IPS-15b (cell line): ENCODE measurements at regions not wholly inside any gene's neighbourhood (a gene's known extent, or its start where the extent isn't known, plus 50 kb on each side); places are given as distances from the start of the nearest gene placed in this dataset.

ENCODE experiments used
- H3K27me3 ChIP-seq: one replicate; pipeline ENCODE4 v1.6.1; 2013; ENCODE audit warnings: low read length; ENCODE audit not compliant: control insufficient read depth, insufficient read depth
- H3K36me3 ChIP-seq: one replicate; pipeline ENCODE4 v1.6.1; 2013; ENCODE audit warnings: low read length; ENCODE audit not compliant: control insufficient read depth, insufficient read depth
- H3K4me1 ChIP-seq: one replicate; pipeline ENCODE4 v1.6.1; 2013; ENCODE audit warnings: mild to moderate bottlenecking, low read length; ENCODE audit not compliant: control insufficient read depth, insufficient read depth
- H3K4me3 ChIP-seq: one replicate; pipeline ENCODE4 v1.5.1; 2013; ENCODE audit warnings: low read depth, low read length
- H3K9ac ChIP-seq: one replicate; pipeline ENCODE4 v1.6.1; 2013; ENCODE audit warnings: low read depth, mild to moderate bottlenecking, low read length
- H3K9me3 ChIP-seq: one replicate; pipeline ENCODE4 v1.6.1; 2013; ENCODE audit warnings: mild to moderate bottlenecking, low read length; ENCODE audit not compliant: control insufficient read depth, insufficient read depth

DNA sequence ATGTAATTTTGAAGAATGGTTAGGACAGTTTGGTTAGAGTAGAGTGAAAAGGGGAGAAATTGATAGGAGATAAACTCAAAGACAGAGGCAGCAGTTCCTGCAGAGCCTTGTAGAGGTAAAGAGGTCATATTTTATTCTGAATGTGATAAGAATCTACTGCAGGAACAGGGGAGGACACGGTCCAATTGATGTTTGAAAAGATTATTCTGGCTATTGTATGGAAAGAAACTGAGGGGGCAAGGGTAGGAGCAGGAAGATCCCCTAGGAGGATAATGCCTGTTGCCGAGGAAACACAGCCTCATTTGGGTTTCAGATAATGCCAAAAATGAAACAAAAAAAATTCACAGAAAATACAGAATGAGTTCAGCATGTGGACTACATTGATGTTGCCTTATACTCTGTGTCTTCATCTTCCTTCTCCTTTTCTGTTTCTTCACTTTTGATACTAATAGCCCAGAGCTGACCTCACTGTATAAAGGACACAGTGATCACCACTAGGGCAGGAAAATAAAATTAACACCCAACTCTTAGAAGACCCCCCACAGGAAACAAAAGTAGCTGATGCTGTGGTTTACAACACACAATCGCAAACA lies 454.6 kb upstream of the UBE2E2 start:
- H3K4me1 ChIP-seq, result no peaks in the 10 kb centered on the region
- no peak overlapping the region for H3K9ac ChIP-seq
- no peaks in the 10 kb centered on the region for H3K27me3 ChIP-seq
- H3K9me3 ChIP-seq, result no peaks in the 10 kb centered on the region
- no peaks in the 10 kb centered on the region for H3K36me3 ChIP-seq
- H3K4me3 ChIP-seq, result no peak overlapping the region

- H3K36me3 ChIP-seq, result no peaks in the 10 kb centered on the region
- no peaks in the 10 kb centered on the region for H3K9me3 ChIP-seq
- H3K27me3 ChIP-seq, result no peaks in the 10 kb centered on the region
- no peak overlapping the region for H3K9ac ChIP-seq
- H3K4me3 ChIP-seq, result no peak overlapping the region
- no peaks in the 10 kb centered on the region for H3K4me1 ChIP-seq
Measured at GRCh38 chr3:22759636-22760310, 443.4 kb upstream of the UBE2E2 start.

GRCh38 chr3:22765679-22766078 lies 437.4 kb upstream of the UBE2E2 start:
- H3K9me3 ChIP-seq, result no peaks in the 10 kb centered on the region
- no peak overlapping the region for H3K4me3 ChIP-seq
- no peaks in the 10 kb centered on the region for H3K4me1 ChIP-seq
- no peaks in the 10 kb centered on the region for H3K27me3 ChIP-seq
- no peaks in the 10 kb centered on the region for H3K36me3 ChIP-seq
- H3K9ac ChIP-seq, result no peak overlapping the region

DNA sequence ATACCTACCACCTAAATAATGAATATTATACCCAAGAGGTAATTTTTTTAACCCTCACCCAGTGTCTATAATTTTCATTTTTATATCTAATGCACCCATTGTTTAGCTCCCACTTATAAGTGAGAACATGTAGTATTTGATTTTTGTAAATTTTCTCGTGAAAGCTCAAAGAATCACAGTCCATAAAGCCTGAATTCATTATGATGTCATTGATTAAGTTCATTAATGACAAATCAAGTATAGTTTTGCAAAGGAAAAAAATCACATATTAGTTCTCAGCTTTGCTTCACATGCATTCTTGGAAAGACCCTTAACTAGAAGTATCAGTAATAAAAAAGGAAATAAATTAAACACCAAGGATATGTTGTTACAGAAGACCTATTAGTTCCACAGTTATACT lies 425.3 kb upstream of the UBE2E2 start:
- Histone ChIP-seq H3K36me3 (no peaks in the 10 kb centered on the region), H3K9ac (no peak overlapping the region), H3K27me3 (no peaks in the 10 kb centered on the region), H3K9me3 (no peaks in the 10 kb centered on the region), H3K4me1 (no peaks in the 10 kb centered on the region), H3K4me3 (no peak overlapping the region)

DNA sequence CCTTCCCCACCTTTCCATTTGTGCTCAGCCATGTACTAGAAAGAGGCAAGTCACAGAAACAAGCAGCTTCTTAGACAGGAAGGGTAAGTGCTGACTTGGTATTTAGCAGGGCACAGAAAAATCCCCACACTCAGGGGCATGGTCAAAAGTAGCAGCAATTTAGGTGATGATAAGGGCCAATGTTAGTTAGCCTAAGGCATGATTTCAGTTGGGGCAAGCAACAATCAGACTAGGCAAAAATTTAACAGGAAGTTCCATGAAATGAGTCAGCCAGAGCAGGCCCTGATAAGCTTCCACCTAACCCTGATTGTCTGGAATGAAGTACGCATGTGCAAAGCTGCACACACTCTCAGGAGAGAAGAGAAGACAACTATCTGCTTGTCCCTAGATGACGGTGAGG lies 423.4 kb upstream of the UBE2E2 start:
- no peaks in the 10 kb centered on the region for H3K9me3 ChIP-seq
- no peaks in the 10 kb centered on the region for H3K4me1 ChIP-seq
- no peaks in the 10 kb centered on the region for H3K27me3 ChIP-seq
- no peak overlapping the region for H3K4me3 ChIP-seq
- H3K9ac ChIP-seq, result no peak overlapping the region
- no peaks in the 10 kb centered on the region for H3K36me3 ChIP-seq

- Histone ChIP-seq H3K27me3 (no peaks in the 10 kb centered on the region), H3K4me1 (peaks cover 2% of the 10 kb centered on the region), H3K9me3 (no peaks in the 10 kb centered on the region), H3K36me3 (no peaks in the 10 kb centered on the region), H3K9ac (no peak overlapping the region), H3K4me3 (no peak overlapping the region)
Measured at GRCh38 chr3:22792533-22792932, 410.6 kb upstream of the UBE2E2 start.

- no peaks in the 10 kb centered on the region for H3K36me3 ChIP-seq
Measured at GRCh38 chr3:22795917-22796316, 407.2 kb upstream of the UBE2E2 start.

DNA sequence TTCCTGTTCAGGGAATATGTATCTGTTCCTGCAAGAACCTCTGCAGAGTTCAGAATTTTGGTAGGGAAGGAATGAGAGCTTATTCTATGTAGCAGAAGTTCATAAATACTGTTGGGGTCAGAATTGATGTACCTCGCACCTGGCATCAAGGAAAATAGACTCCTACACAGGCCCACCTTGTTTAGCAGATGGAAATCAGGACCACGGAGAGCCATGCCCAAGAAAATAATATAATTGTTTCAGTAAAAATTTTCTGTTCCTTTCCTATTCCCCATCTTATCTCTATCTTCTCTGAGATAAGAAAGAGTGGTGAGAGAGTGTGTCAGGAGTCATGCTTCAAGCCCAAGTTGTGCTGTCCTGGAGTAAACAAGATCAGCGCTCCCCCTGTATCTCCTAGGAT lies 404.7 kb upstream of the UBE2E2 start:
- Histone ChIP-seq H3K9ac (no peak overlapping the region), H3K4me3 (no peak overlapping the region), H3K9me3 (no peaks in the 10 kb centered on the region), H3K27me3 (no peaks in the 10 kb centered on the region), H3K36me3 (no peaks in the 10 kb centered on the region), H3K4me1 (no peaks in the 10 kb centered on the region)

More at GRCh38 chr3:22795917-22796316, 407.2 kb upstream of the UBE2E2 start:
- H3K27me3 ChIP-seq, result no peaks in the 10 kb centered on the region
- no peaks in the 10 kb centered on the region for H3K9me3 ChIP-seq
- H3K9ac ChIP-seq, result no peak overlapping the region
- no peak overlapping the region for H3K4me3 ChIP-seq
- peaks cover 2% of the 10 kb centered on the region for H3K4me1 ChIP-seq

DNA sequence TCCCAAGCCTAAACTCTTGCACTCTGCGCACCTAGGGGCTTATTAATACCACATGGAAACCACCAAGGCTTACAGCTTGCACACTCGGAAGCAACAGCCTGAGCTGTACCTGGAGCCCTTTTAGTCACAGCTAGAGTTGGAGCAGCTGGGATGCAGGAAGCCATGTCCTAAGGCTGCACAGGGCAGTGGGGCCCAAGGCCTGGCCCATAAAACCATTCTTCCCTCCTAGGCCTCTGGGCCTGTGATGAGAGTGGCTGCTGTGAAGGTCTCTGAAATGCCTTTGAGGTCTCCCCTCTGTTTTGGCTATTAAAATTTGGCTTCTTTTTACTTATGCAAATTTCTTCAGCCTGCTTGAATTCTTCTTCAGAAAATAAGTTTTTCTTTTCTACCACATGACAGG lies 383.9 kb upstream of the UBE2E2 start:
- Histone ChIP-seq H3K9ac (no peak overlapping the region), H3K27me3 (no peaks in the 10 kb centered on the region), H3K4me3 (no peak overlapping the region), H3K4me1 (no peaks in the 10 kb centered on the region), H3K36me3 (no peaks in the 10 kb centered on the region), H3K9me3 (no peaks in the 10 kb centered on the region)

DNA sequence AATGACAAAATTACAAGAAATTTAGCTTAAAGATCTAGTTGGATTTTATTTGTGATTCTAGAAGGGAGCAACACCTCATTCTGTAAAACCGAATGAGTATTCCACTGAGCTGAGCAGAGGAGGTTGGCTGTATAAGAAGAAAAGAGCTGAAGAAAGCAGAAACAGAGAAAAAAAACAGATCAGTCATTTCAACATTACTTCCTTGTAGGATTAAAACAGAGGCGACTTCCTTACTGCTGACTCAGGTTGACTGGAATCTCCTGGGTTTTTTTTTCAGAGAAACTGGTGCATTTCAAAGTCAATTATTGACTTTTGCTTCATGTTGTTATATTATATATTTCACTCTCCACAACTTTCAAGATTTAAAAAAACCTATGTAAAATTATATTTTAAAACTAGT lies 368.1 kb upstream of the UBE2E2 start:
- H3K27me3 ChIP-seq, result no peaks in the 10 kb centered on the region
- no peak overlapping the region for H3K4me3 ChIP-seq
- no peaks in the 10 kb centered on the region for H3K9me3 ChIP-seq
- peaks cover 9% of the 10 kb centered on the region for H3K4me1 ChIP-seq
- no peaks in the 10 kb centered on the region for H3K36me3 ChIP-seq
- H3K9ac ChIP-seq, result no peak overlapping the region

DNA sequence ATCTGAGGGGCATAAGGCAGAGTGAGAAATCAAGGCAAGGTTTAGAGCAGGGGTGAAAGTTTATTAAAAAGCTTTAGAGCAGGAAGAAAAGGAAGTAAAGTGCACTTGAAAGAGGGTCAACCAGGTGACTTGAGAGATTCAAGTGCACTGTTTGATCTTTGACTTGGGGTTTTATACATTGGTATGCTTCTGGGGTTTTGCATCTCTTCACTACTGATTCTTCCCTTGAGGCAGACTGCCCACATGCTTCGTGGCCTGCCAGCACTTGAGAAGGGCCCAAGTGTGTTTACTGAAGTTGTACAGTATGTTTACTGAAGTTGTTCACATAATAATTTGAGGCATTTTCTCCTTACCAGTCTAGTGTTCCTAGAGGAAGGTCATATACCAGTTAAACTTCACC lies 367.0 kb upstream of the UBE2E2 start:
- no peak overlapping the region for H3K4me3 ChIP-seq
- no peaks in the 10 kb centered on the region for H3K36me3 ChIP-seq
- peaks cover 9% of the 10 kb centered on the region for H3K4me1 ChIP-seq
- no peaks in the 10 kb centered on the region for H3K27me3 ChIP-seq
- no peaks in the 10 kb centered on the region for H3K9me3 ChIP-seq
- H3K9ac ChIP-seq, result no peak overlapping the region

DNA sequence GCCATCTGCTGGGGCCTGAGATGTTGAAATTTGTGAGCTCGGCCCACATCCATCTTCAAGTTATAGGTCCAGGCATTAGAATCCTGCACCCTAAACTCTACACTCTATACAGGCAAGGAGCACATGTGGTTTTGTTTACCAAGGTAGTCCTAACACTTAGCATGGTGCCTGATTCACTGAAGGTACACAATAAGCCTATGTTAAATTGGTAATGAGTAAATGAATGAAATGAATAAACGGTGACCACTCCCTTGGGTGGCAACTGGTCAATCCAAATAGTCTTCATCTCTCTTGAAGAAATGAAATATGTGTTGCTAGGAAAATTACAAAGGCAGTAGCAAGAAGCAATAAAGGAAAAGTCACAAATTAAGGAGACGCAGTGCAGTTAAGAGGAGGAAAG lies 359.3 kb upstream of the UBE2E2 start:
- H3K9ac ChIP-seq, result no peak overlapping the region
- H3K4me1 ChIP-seq, result no peaks in the 10 kb centered on the region
- H3K36me3 ChIP-seq, result no peaks in the 10 kb centered on the region
- H3K9me3 ChIP-seq, result no peaks in the 10 kb centered on the region
- no peak overlapping the region for H3K4me3 ChIP-seq
- H3K27me3 ChIP-seq, result no peaks in the 10 kb centered on the region
